Small intestine (tissue), 7 donors: ENCODE measurements at regions not wholly inside any gene's neighbourhood (a gene's known extent, or its start where the extent isn't known, plus 50 kb on each side); places are given as distances from the start of the nearest gene placed in this dataset.

ENCODE experiments used
- DNase-seq, 2 donors: peaks; one replicate each; pipeline versions ENCODE4 v3.0.0 to v3.0.0-alpha.2; 2013
- FAIRE-seq: peaks from 2 replicates; lab custom pipeline; 2012; peaks lifted over from hg19 to GRCh38; lab: Jason Lieb, UNC
- H3K27ac ChIP-seq, 3 donors: one replicate each; pipeline ENCODE4 v1.5.1; 2013; ENCODE audit warnings: low read length in 2 of 3, mild to moderate bottlenecking in 2 of 3, control low read depth in 1 of 3, inconsistent platforms in 1 of 3, low read depth in 1 of 3, moderate library complexity in 1 of 3
- H3K27me3 ChIP-seq, 3 donors: one replicate each; pipeline ENCODE4 v1.6.1; 2013; ENCODE audit warnings: low read length in 3 of 3, inconsistent platforms in 1 of 3; ENCODE audit not compliant: control insufficient read depth in 3 of 3, insufficient read depth in 3 of 3
- H3K36me3 ChIP-seq, 3 donors: one replicate each; pipeline ENCODE4 v1.6.1; 2013; ENCODE audit warnings: low read length in 3 of 3, inconsistent platforms in 1 of 3, low read depth in 1 of 3, mild to moderate bottlenecking in 1 of 3, moderate library complexity in 1 of 3; ENCODE audit not compliant: control insufficient read depth in 3 of 3, insufficient read depth in 2 of 3
- H3K4me1 ChIP-seq, 3 donors: one replicate each; pipeline ENCODE4 v1.6.1; 2013; ENCODE audit warnings: low read length in 2 of 3, inconsistent platforms in 1 of 3, low read depth in 1 of 3, mild to moderate bottlenecking in 1 of 3, moderate library complexity in 1 of 3; ENCODE audit not compliant: control insufficient read depth in 3 of 3, insufficient read depth in 2 of 3
- H3K4me3 ChIP-seq, 3 donors: one replicate each; pipeline ENCODE4 v1.5.1; 2013; ENCODE audit warnings: low read length in 3 of 3, control low read depth in 1 of 3, inconsistent platforms in 1 of 3, low read depth in 1 of 3, mild to moderate bottlenecking in 1 of 3, moderate library complexity in 1 of 3
- H3K9me3 ChIP-seq, 2 donors: one replicate each; pipeline ENCODE4 v1.6.1; 2013; ENCODE audit warnings: low read depth in 1 of 2, low read length in 1 of 2; ENCODE audit not compliant: control insufficient read depth in 2 of 2, insufficient read depth in 1 of 2
- WGBS, 3 donors: extraction: QIAGEN DNeasy Blood & Tissue Kit; methylation state at CpG; one replicate each; pipeline ENCODE4 v1.1.7; 2013; 5-methylcytosine and 5-hydroxymethylcytosine counted together
- donor health status: healthy with polysubstance abuse.
- donor health status: control.
- donor health status: control.
- donor health status: Bipolar disorder and iron deficiency.
- donor health status: healthy.

- WGBS, 3 donors = 67 to 79% (median 71%) methylated on average over 16 of the region's 16 CpGs
- FAIRE-seq = no peak
These were observed 210.6 kb upstream of the RTL1 start for GRCh38 chr14:101113835-101114725.

GRCh38 chr14:101114726-101115515 lies 211.4 kb upstream of the RTL1 start:
- no peak overlapping the region for H3K4me3 ChIP-seq
- peaks cover 0 to 10% (median 0%) of the 10 kb centered on the region in 3 donors for H3K27me3 ChIP-seq
- 81 to 87% (median 83%) methylated on average over 19 of the region's 19 CpGs for WGBS, 3 donors
- H3K9me3 ChIP-seq = no peaks in the 10 kb centered on the region
- H3K4me1 ChIP-seq = no peaks in the 10 kb centered on the region
- no peaks in the 10 kb centered on the region for H3K36me3 ChIP-seq
- FAIRE-seq (no peak), DNase-seq (no peak)
- H3K27ac ChIP-seq = no peak overlapping the region

More at GRCh38 chr14:101113835-101114725, 210.6 kb upstream of the RTL1 start:
- H3K4me1 ChIP-seq = no peaks in the 10 kb centered on the region
- H3K27ac ChIP-seq = no peak overlapping the region
- no peaks in the 10 kb centered on the region for H3K36me3 ChIP-seq
- H3K9me3 ChIP-seq = no peaks in the 10 kb centered on the region
- H3K27me3 ChIP-seq = peaks cover 0 to 4% (median 0%) of the 10 kb centered on the region in 3 donors
- H3K4me3 ChIP-seq = no peak overlapping the region
- DNase-seq = no peak

- DNase-seq (no peak), FAIRE-seq (no peak)
- H3K4me1 ChIP-seq = no peaks in the 10 kb centered on the region
- no peaks in the 10 kb centered on the region for H3K36me3 ChIP-seq
- no peaks in the 10 kb centered on the region for H3K9me3 ChIP-seq
- H3K4me3 ChIP-seq = no peak overlapping the region
- no peak overlapping the region for H3K27ac ChIP-seq
- 79 to 90% (median 83%) methylated on average over 8 of the region's 8 CpGs for WGBS, 3 donors
- peaks cover 0 to 12% (median 0%) of the 10 kb centered on the region in 3 donors for H3K27me3 ChIP-seq
These were observed 212.1 kb upstream of the RTL1 start for GRCh38 chr14:101115652-101116051.

GRCh38 chr14:101116065-101116464 lies 212.5 kb upstream of the RTL1 start:
- Histone ChIP-seq H3K27me3 (peaks cover 0 to 12% (median 0%) of the 10 kb centered on the region in 3 donors), H3K27ac (no peak overlapping the region), H3K4me1 (no peaks in the 10 kb centered on the region), H3K4me3 (no peak overlapping the region), H3K9me3 (no peaks in the 10 kb centered on the region), H3K36me3 (no peaks in the 10 kb centered on the region)
- FAIRE-seq = no peak
- no peak for DNase-seq
- WGBS, 3 donors = 64 to 79% (median 67%) methylated on average over 4 of the region's 4 CpGs

- no peak for FAIRE-seq
- H3K27ac ChIP-seq = no peak overlapping the region
- DNase-seq = no peak
- no peaks in the 10 kb centered on the region for H3K9me3 ChIP-seq
- H3K27me3 ChIP-seq = peaks cover 0 to 12% (median 0%) of the 10 kb centered on the region in 3 donors
- H3K4me3 ChIP-seq = no peak overlapping the region
- H3K36me3 ChIP-seq = no peaks in the 10 kb centered on the region
- WGBS, 3 donors = 73 to 83% (median 81%) methylated on average over 17 of the region's 17 CpGs
- H3K4me1 ChIP-seq = no peaks in the 10 kb centered on the region
These were observed 213.1 kb upstream of the RTL1 start for GRCh38 chr14:101116486-101117130.

GRCh38 chr14:101117543-101117942 lies 214.0 kb upstream of the RTL1 start:
- Histone ChIP-seq H3K4me1 (no peaks in the 10 kb centered on the region), H3K27me3 (peaks cover 0 to 12% (median 0%) of the 10 kb centered on the region in 3 donors), H3K36me3 (no peaks in the 10 kb centered on the region), H3K9me3 (no peaks in the 10 kb centered on the region), H3K27ac (no peak overlapping the region), H3K4me3 (no peak overlapping the region)
- 68 to 83% (median 79%) methylated on average over 2 of the region's 2 CpGs for WGBS, 3 donors
- DNase-seq (no peak), FAIRE-seq (no peak)

- DNase-seq (no peak), FAIRE-seq (no peak)
- H3K9me3 ChIP-seq = no peaks in the 10 kb centered on the region
- H3K27me3 ChIP-seq = peaks cover 0 to 12% (median 0%) of the 10 kb centered on the region in 3 donors
- H3K4me3 ChIP-seq = no peak overlapping the region
- no peaks in the 10 kb centered on the region for H3K4me1 ChIP-seq
- no peaks in the 10 kb centered on the region for H3K36me3 ChIP-seq
- H3K27ac ChIP-seq = no peak overlapping the region
- 78 to 86% (median 78%) methylated on average over 4 of the region's 4 CpGs for WGBS, 3 donors
These were observed 214.7 kb upstream of the RTL1 start for GRCh38 chr14:101118233-101118632.
